GM12873 (cell line): ENCODE measurements at regions not wholly inside any gene's neighbourhood (a gene's known extent, or its start where the extent isn't known, plus 50 kb on each side); places are given as distances from the start of the nearest gene placed in this dataset.

Experiments
- CTCF ChIP-seq: IDR thresholded peaks from 2 replicates; pipeline ENCODE4 v1.5.1; 2012; ENCODE audit warnings: low read depth, mild to moderate bottlenecking, moderate library complexity, low read length, control low read depth; ENCODE audit not compliant: insufficient read depth; ENCODE audit errors: missing control alignments

- no peak for TF ChIP-seq CTCF
These were observed 110.6 kb upstream of the COL1A2 start for GRCh38 chr7:94284104-94284503.

- TF ChIP-seq CTCF: no peak
These were observed 108.6 kb upstream of the COL1A2 start for GRCh38 chr7:94286111-94286510.

GRCh38 chr7:94288096-94288495 lies 106.6 kb upstream of the COL1A2 start:
- TF ChIP-seq CTCF: no peak

GRCh38 chr7:94289071-94289470 lies 105.6 kb upstream of the COL1A2 start:
- TF ChIP-seq CTCF: peak; percentile 50

GRCh38 chr7:94294471-94295131 lies 100.1 kb upstream of the COL1A2 start:
- no peak for TF ChIP-seq CTCF

GRCh38 chr7:94295850-94296249 lies 98.8 kb upstream of the COL1A2 start:
- no peak for TF ChIP-seq CTCF

- TF ChIP-seq CTCF: no peak
These were observed 97.8 kb upstream of the COL1A2 start for GRCh38 chr7:94296881-94297280.

GRCh38 chr7:94297397-94297838 lies 97.3 kb upstream of the COL1A2 start:
- no peak for TF ChIP-seq CTCF
